Upper lobe of left lung (tissue), 6 donors: ENCODE measurements at regions not wholly inside any gene's neighbourhood (a gene's known extent, or its start where the extent isn't known, plus 50 kb on each side); places are given as distances from the start of the nearest gene placed in this dataset.

Experiments
- ATAC-seq, 2 donors: fragments of 200-7000 bp; cut with Tn5 transposase; one replicate each; pipeline ENCODE4 v1.9.1; 2022; ENCODE audit warnings: mild to moderate bottlenecking in 2 of 2, moderate library complexity in 2 of 2; ENCODE audit not compliant: low FRiP score in 2 of 2
- DNase-seq, 2 donors: peaks; one replicate each; pipeline ENCODE4 v3.0.0-alpha.2; 2019 to 2020
- H3K27ac ChIP-seq, 4 donors: fragments of 200-600 bp; sonication (generic); one replicate each; pipeline ENCODE4 v1.5.1; 2016 to 2019
- H3K27me3 ChIP-seq, 4 donors: fragments of 200-600 bp; sonication (generic); one replicate each; pipeline ENCODE4 v1.5.1; 2017 to 2019
- H3K36me3 ChIP-seq, 4 donors: fragments of 200-600 bp; sonication (generic); one replicate each; pipeline ENCODE4 v1.5.1; 2016 to 2019
- H3K4me1 ChIP-seq, 4 donors: fragments of 200-600 bp; sonication (generic); one replicate each; pipeline ENCODE4 v1.5.1; 2018 to 2019
- H3K4me3 ChIP-seq, 4 donors: fragments of 200-600 bp; sonication (generic); one replicate each; pipeline ENCODE4 v1.5.1; 2017 to 2019; ENCODE audit warnings: mild to moderate bottlenecking in 2 of 4, moderate library complexity in 1 of 4
- H3K9me3 ChIP-seq, 4 donors: fragments of 200-600 bp; sonication (generic); one replicate each; pipeline ENCODE4 v1.5.1; 2018 to 2019
- CTCF ChIP-seq, 6 experiments: fragments of 450-650 bp in 4 of 6; fragments of 200-600 bp in 2 of 6; sonication (generic) in 2 of 6; IDR thresholded peaks; one replicate each; pipeline ENCODE4 v1.5.1; 2016 to 2019; ENCODE audit warnings: antibody characterized with exemption in 6 of 6
- EP300 ChIP-seq, 4 donors: sonication (generic); formaldehyde crosslinking; IDR thresholded peaks; one replicate each; pipeline ENCODE4 v1.5.1; 2017; ENCODE audit warnings: antibody characterized with exemption in 4 of 4, control low read depth in 2 of 4
- POLR2A ChIP-seq, 4 donors: fragments of 450-650 bp; IDR thresholded peaks; one replicate each; pipeline ENCODE4 v1.5.1; 2016 to 2017; ENCODE audit warnings: antibody characterized with exemption in 4 of 4, mild to moderate bottlenecking in 2 of 4
- POLR2AphosphoS5 ChIP-seq, 2 donors: sonication (generic); formaldehyde crosslinking; IDR thresholded peaks; one replicate each; pipeline ENCODE4 v1.5.1; 2017; ENCODE audit warnings: antibody characterized with exemption in 2 of 2
- WGBS, 2 donors: methylation state at CpG; one replicate each; pipeline ENCODE4 v1.1.5; 2017 to 2018; 5-methylcytosine and 5-hydroxymethylcytosine counted together
- donor health status: DM: no; HTN: no; CAD: no; lungs with moderate emphysema.
- donor health status: DM: no; HTN: yes; CAD: no; lungs with severe emphysema.

GRCh38 chr20:60977901-60978300, 274.2 kb upstream of the CDH4 start:
- no peak for DNase-seq

GRCh38 chr20:60984666-60985065, 267.4 kb upstream of the CDH4 start:
- 60 to 62% methylated on average over 7 of the region's 7 CpGs for WGBS, 2 donors
- ATAC-seq (no peak), DNase-seq (no peak)
- Histone ChIP-seq H3K9me3 (peaks cover under 1 to 6% (median 3%) of the 10 kb centered on the region in 4 donors), H3K27ac (no peak overlapping the region), H3K4me3 (no peak overlapping the region), H3K4me1 (no peaks in the 10 kb centered on the region), H3K36me3 (no peaks in the 10 kb centered on the region), H3K27me3 (no peaks in the 10 kb centered on the region)
- TF ChIP-seq POLR2AphosphoS5 (IDR thresholded peaks at IDR 0.05) (peak in 1 of 2 donors; percentile 6), CTCF (IDR thresholded peaks at IDR 0.05) (no peak), POLR2A (IDR thresholded peaks at IDR 0.05) (no peak)

More at GRCh38 chr20:60977901-60978300, 274.2 kb upstream of the CDH4 start:
- TF ChIP-seq POLR2A (IDR thresholded peaks at IDR 0.05), result no peak
- TF ChIP-seq EP300 (IDR thresholded peaks at IDR 0.05), result no peak
- no peak for TF ChIP-seq CTCF (IDR thresholded peaks at IDR 0.05)
- no peak for TF ChIP-seq POLR2AphosphoS5 (IDR thresholded peaks at IDR 0.05)
- Histone ChIP-seq H3K9me3 (peaks cover 4 to 9% (median 6%) of the 10 kb centered on the region in 4 donors), H3K36me3 (no peaks in the 10 kb centered on the region), H3K4me3 (no peak overlapping the region), H3K4me1 (no peaks in the 10 kb centered on the region), H3K27me3 (no peaks in the 10 kb centered on the region), H3K27ac (no peak overlapping the region)
- WGBS, 2 donors, result 51 to 73% methylated on average over 7 of the region's 7 CpGs
- no peak for ATAC-seq

DNA sequence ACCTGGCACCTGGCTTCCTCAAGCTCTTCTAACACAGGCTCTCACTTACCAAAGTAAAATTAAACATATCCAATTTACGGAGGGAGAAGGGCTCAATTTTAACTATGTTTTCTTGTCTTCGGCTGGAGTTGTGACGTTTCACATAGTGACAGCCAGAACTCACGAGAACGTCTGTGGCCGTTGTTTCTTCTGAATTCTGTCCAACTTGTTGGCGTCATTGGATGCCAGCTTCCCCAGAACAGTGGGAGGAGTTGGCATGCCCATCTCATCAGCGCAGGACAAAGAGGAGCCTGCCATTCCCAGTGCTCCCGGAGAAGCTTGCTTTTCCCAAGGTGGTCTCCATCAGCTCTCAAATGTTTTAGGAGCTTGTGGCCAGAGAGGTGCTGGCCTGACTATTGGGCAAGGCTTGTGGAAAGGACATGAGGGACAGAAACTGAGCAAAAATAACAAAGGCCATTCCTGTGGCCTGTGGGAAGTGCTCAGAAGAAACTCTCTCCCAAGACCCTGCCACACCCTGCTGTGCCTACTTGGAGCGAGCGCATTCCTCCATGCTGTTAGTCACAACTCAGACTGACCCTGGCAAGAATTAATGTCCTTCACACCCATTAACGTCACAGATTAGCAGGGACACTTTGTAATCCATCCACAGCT, 265.4 kb upstream of the CDH4 start:
- Histone ChIP-seq H3K4me3 (no peak overlapping the region), H3K4me1 (no peaks in the 10 kb centered on the region), H3K27me3 (no peaks in the 10 kb centered on the region), H3K36me3 (no peaks in the 10 kb centered on the region), H3K27ac (no peak overlapping the region), H3K9me3 (no peaks in the 10 kb centered on the region)
- WGBS, 2 donors, result 78% methylated on average over 11 to 12 of the region's 12 CpGs
- DNase-seq (no peak), ATAC-seq (no peak)
- TF ChIP-seq CTCF (IDR thresholded peaks at IDR 0.05), result no peak
- TF ChIP-seq POLR2AphosphoS5 (IDR thresholded peaks at IDR 0.05), result no peak
- TF ChIP-seq EP300 (IDR thresholded peaks at IDR 0.05), result no peak
- TF ChIP-seq POLR2A (IDR thresholded peaks at IDR 0.05), result no peak

GRCh38 chr20:60990061-60990460, 262.0 kb upstream of the CDH4 start:
- no peak for TF ChIP-seq POLR2A (IDR thresholded peaks at IDR 0.05)
- no peak for TF ChIP-seq POLR2AphosphoS5 (IDR thresholded peaks at IDR 0.05)
- no peak for TF ChIP-seq CTCF (IDR thresholded peaks at IDR 0.05)
- Histone ChIP-seq H3K4me3 (no peak overlapping the region), H3K36me3 (no peaks in the 10 kb centered on the region), H3K4me1 (no peaks in the 10 kb centered on the region), H3K27ac (no peak overlapping the region), H3K9me3 (no peaks in the 10 kb centered on the region), H3K27me3 (no peaks in the 10 kb centered on the region)
- DNase-seq (peak in 1 of 2 donors; percentile 46), ATAC-seq (no peak)
- WGBS, 2 donors, result 59 to 76% methylated on average over 9 to 10 of the region's 10 CpGs

GRCh38 chr20:60990643-60991042, 261.4 kb upstream of the CDH4 start:
- no peaks in the 10 kb centered on the region for H3K9me3 ChIP-seq
- no peak overlapping the region for H3K4me3 ChIP-seq
- ATAC-seq (no peak), DNase-seq (no peak)
- WGBS, 2 donors, result 71 to 74% methylated on average over 12 of the region's 12 CpGs
- H3K36me3 ChIP-seq, result no peaks in the 10 kb centered on the region
- H3K27ac ChIP-seq, result no peak overlapping the region
- no peaks in the 10 kb centered on the region for H3K27me3 ChIP-seq
- H3K4me1 ChIP-seq, result no peaks in the 10 kb centered on the region
- TF ChIP-seq EP300 (IDR thresholded peaks at IDR 0.05) (no peak), POLR2AphosphoS5 (IDR thresholded peaks at IDR 0.05) (no peak), POLR2A (IDR thresholded peaks at IDR 0.05) (no peak), CTCF (IDR thresholded peaks at IDR 0.05) (no peak)
